Ovary (tissue), 1 donor: ENCODE measurements at regions not wholly inside any gene's neighbourhood (a gene's known extent, or its start where the extent isn't known, plus 50 kb on each side); places are given as distances from the start of the nearest gene placed in this dataset.

Experiments
- EP300 ChIP-seq: sonication (generic); formaldehyde crosslinking; IDR thresholded peaks from one replicate; pipeline ENCODE4 v1.6.1; 2017; ENCODE audit warnings: antibody characterized with exemption
- POLR2A ChIP-seq: fragments of 450-650 bp; IDR thresholded peaks from one replicate; pipeline ENCODE4 v1.6.1; 2017; ENCODE audit warnings: antibody characterized with exemption, mild to moderate bottlenecking, moderate library complexity

DNA sequence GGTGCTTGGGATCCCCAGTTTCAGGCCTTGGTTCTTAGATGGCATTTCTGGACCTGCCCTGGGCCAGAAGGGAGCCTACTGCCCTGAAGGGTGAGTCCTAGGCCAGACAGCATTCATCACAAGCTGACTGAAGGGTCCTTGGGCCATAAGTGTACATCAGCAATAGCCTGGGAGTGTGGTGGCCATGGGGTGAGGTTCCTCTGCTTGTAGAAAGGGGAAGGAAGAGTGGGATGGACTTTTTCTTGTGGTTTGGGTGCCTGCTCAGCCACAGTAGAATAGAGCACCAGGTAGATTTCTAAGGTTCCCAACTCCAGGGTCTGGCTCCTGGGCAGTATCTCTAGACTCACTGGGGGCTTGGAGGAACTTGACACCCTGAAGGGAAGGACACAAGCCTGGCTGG, 95.2 kb upstream of the PHF24 start:
- no peak for TF ChIP-seq EP300
- TF ChIP-seq POLR2A = no peak
